Gastroesophageal sphincter (tissue), 3 donors: ENCODE measurements at regions not wholly inside any gene's neighbourhood (a gene's known extent, or its start where the extent isn't known, plus 50 kb on each side); places are given as distances from the start of the nearest gene placed in this dataset.

ENCODE experiments used
- CTCF ChIP-seq, 4 experiments: fragments of 200-600 bp in 2 of 4; fragments of 450-650 bp in 2 of 4; sonication (generic) in 1 of 4; IDR thresholded peaks; one replicate each; pipeline ENCODE4 v1.5.1; 2017 to 2019; ENCODE audit warnings: antibody characterized with exemption in 4 of 4, mild to moderate bottlenecking in 2 of 4, moderate library complexity in 2 of 4
- POLR2A ChIP-seq, 2 donors: fragments of 450-650 bp; IDR thresholded peaks; one replicate each; pipeline ENCODE4 v1.6.1; 2017; ENCODE audit warnings: antibody characterized with exemption in 2 of 2, mild to moderate bottlenecking in 2 of 2, moderate library complexity in 1 of 2
- POLR2AphosphoS5 ChIP-seq: sonication (generic); formaldehyde crosslinking; IDR thresholded peaks from one replicate; pipeline ENCODE4 v1.6.1; 2017; ENCODE audit warnings: antibody characterized with exemption

- TF ChIP-seq POLR2A (IDR thresholded peaks at IDR 0.05) (no peak), CTCF (IDR thresholded peaks at IDR 0.05) (no peak), POLR2AphosphoS5 (no peak)
These were observed 371.2 kb upstream of the RORB start for GRCh38 chr9:74125941-74126340.
